ENCODE measurements at regions not wholly inside any gene's neighbourhood (a gene's known extent, or its start where the extent isn't known, plus 50 kb on each side); places are given as distances from the start of the nearest gene placed in this dataset.

GRCh38 chr1:88179943-88180342 is 504.1 kb upstream of the PKN2 start:
- H3K36me3 ChIP-seq: no peaks in the 10 kb centered on the region

GRCh38 chr1:88180449-88181108 is 503.5 kb upstream of the PKN2 start:
- H3K4me3 ChIP-seq: no peak overlapping the region
- DNase-seq (ENCODE audit: extremely low spot score in 2 of 2): no peak
- TF ChIP-seq POLR2A (IDR thresholded peaks at IDR 0.05) (no peak), CTCF (IDR thresholded peaks at IDR 0.05) (peak; percentile 43 to 79 (median 76)), POLR2AphosphoS5 (IDR thresholded peaks at IDR 0.05; ENCODE audit: insufficient read depth in 1 of 2, low read depth in 1 of 2) (no peak)
- no peak overlapping the region for H3K27ac ChIP-seq
- no peaks in the 10 kb centered on the region for H3K9me3 ChIP-seq
- H3K27me3 ChIP-seq: no peaks in the 10 kb centered on the region
- H3K36me3 ChIP-seq: no peaks in the 10 kb centered on the region
- intact Hi-C loops (cut with DNase I): no loop called here
- no peaks in the 10 kb centered on the region for H3K4me1 ChIP-seq

More at GRCh38 chr1:88179943-88180342, 504.1 kb upstream of the PKN2 start:
- no peak for DNase-seq (ENCODE audit: extremely low spot score in 2 of 2)
- Histone ChIP-seq H3K27me3 (no peaks in the 10 kb centered on the region), H3K9me3 (no peaks in the 10 kb centered on the region), H3K4me3 (no peak overlapping the region), H3K27ac (no peak overlapping the region), H3K4me1 (no peaks in the 10 kb centered on the region)
- intact Hi-C loops (cut with DNase I): no loop called here
- TF ChIP-seq CTCF (IDR thresholded peaks at IDR 0.05): no peak
- TF ChIP-seq POLR2A (IDR thresholded peaks at IDR 0.05): no peak
- no peak for TF ChIP-seq POLR2AphosphoS5 (IDR thresholded peaks at IDR 0.05; ENCODE audit: insufficient read depth in 1 of 2, low read depth in 1 of 2)

- Histone ChIP-seq H3K27me3 (no peaks in the 10 kb centered on the region), H3K27ac (no peak overlapping the region), H3K36me3 (no peaks in the 10 kb centered on the region), H3K9me3 (no peaks in the 10 kb centered on the region), H3K4me1 (no peaks in the 10 kb centered on the region), H3K4me3 (no peak overlapping the region)
- intact Hi-C loops (cut with DNase I): no loop called here
- TF ChIP-seq CTCF (IDR thresholded peaks at IDR 0.05) (no peak), POLR2AphosphoS5 (IDR thresholded peaks at IDR 0.05; ENCODE audit: insufficient read depth in 1 of 2, low read depth in 1 of 2) (no peak), POLR2A (IDR thresholded peaks at IDR 0.05) (no peak)
- DNase-seq (ENCODE audit: extremely low spot score in 2 of 2): no peak
Observed at GRCh38 chr1:88186911-88187310, 497.2 kb upstream of the PKN2 start.

- H3K9me3 ChIP-seq: no peaks in the 10 kb centered on the region
- intact Hi-C loops (cut with DNase I): no loop called here
- TF ChIP-seq POLR2A (IDR thresholded peaks at IDR 0.05) (no peak), POLR2AphosphoS5 (IDR thresholded peaks at IDR 0.05; ENCODE audit: insufficient read depth in 1 of 2, low read depth in 1 of 2) (no peak), CTCF (IDR thresholded peaks at IDR 0.05) (no peak)
- no peaks in the 10 kb centered on the region for H3K36me3 ChIP-seq
- no peak overlapping the region for H3K4me3 ChIP-seq
- H3K4me1 ChIP-seq: no peaks in the 10 kb centered on the region
- DNase-seq (ENCODE audit: extremely low spot score in 2 of 2): no peak
- H3K27me3 ChIP-seq: no peaks in the 10 kb centered on the region
- no peak overlapping the region for H3K27ac ChIP-seq
Observed at GRCh38 chr1:88188038-88188437, 496.0 kb upstream of the PKN2 start.

- H3K36me3 ChIP-seq: no peaks in the 10 kb centered on the region
- no peaks in the 10 kb centered on the region for H3K4me1 ChIP-seq
- no peak for DNase-seq (ENCODE audit: extremely low spot score in 2 of 2)
- no peaks in the 10 kb centered on the region for H3K9me3 ChIP-seq
- no peak for TF ChIP-seq CTCF (IDR thresholded peaks at IDR 0.05)
- TF ChIP-seq POLR2A (IDR thresholded peaks at IDR 0.05): no peak
- no peak for TF ChIP-seq POLR2AphosphoS5 (IDR thresholded peaks at IDR 0.05; ENCODE audit: insufficient read depth in 1 of 2, low read depth in 1 of 2)
- H3K4me3 ChIP-seq: no peak overlapping the region
- no peak overlapping the region for H3K27ac ChIP-seq
- H3K27me3 ChIP-seq: no peaks in the 10 kb centered on the region
- intact Hi-C loops (cut with DNase I): no loop called here
Observed at GRCh38 chr1:88189525-88189924, 494.5 kb upstream of the PKN2 start.
